GM18951 (cell line): ENCODE measurements at regions not wholly inside any gene's neighbourhood (a gene's known extent, or its start where the extent isn't known, plus 50 kb on each side); places are given as distances from the start of the nearest gene placed in this dataset.
"Not testable (repeated sequence)": the region's sequence is repeated elsewhere in the genome, so short reads cannot be mapped to it uniquely, and the experiment has no call there.

ENCODE experiments used
- POLR2A ChIP-seq: IDR thresholded peaks from 4 replicates; pipeline ENCODE4 v1.6.1; 2011; ENCODE audit warnings: mild to moderate bottlenecking; ENCODE audit not compliant: insufficient read length, insufficient read depth; ENCODE audit errors: extremely low read depth
- in situ Hi-C: fragments of 300-500 bp; cut with MboI; formaldehyde crosslinking; loops from one replicate; pipeline ENCODE4 v1.12.0; 2022; ENCODE audit warnings: low sequenced_read_pairs, mixed read lengths, inconsistent platforms; ENCODE audit not compliant: unreplicated experiment

DNA sequence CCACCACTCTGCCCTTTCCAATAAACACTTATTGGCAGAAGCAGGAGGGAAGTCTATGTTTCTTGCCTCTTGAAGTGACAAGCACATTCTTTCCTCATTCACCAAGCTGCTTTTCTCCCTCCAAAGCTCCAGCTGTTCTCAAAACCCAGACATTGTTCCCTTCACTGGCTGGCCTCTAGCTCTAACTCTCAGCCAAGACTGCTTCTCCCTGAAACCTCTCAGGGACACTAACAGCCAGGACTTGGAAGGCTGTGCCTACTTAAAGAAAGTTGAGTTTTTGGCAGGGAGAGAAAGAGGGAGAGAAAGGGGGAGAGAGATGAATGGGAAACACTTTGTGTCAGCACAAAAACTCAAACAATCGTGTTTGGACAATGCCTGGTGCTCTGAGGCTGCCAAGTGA, 99.5 kb downstream of the COX18 start:
- TF ChIP-seq POLR2A: no peak
- in situ Hi-C loops: no loop called here

DNA sequence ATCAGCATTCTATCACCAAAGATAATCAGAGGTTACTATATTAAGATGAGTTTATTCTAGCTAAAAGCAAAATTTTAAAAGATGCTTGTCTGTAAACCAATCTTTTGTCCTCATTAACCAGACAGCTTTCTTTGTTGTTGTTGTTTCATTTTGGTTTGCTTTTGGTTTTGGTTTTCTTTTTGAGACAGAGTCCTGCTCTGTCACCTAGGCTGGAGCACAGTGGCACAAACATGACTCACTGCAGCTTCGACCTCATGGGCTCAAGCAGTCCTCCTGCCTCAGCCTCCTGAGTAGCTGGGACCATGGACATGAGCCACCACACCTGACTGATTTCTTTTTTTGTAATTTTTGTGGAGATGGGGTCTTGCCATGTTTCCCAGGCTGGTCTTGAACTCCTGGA, 102.9 kb downstream of the COX18 start:
- in situ Hi-C loops: no loop called here
- no peak for TF ChIP-seq POLR2A

DNA sequence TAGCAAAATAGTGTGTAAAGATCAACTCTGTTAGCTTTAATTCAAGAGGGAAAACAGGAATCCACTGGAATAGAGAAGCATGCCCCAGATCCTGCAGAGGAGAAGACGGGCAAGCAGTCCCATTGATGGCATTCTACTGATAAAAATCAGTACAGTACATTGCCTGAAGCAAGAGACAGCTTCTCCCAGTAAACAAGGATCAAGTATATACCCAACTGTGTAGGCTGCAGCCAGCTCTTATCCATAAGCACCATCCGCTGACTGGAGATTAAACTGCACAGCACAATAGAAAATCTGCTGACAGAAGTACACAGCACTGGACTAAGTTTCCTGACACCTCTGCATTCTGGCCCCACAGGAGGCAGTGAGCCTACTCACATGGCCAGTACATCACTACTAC, 110.1 kb downstream of the COX18 start:
- no peak for TF ChIP-seq POLR2A
- in situ Hi-C loops: no loop called here

DNA sequence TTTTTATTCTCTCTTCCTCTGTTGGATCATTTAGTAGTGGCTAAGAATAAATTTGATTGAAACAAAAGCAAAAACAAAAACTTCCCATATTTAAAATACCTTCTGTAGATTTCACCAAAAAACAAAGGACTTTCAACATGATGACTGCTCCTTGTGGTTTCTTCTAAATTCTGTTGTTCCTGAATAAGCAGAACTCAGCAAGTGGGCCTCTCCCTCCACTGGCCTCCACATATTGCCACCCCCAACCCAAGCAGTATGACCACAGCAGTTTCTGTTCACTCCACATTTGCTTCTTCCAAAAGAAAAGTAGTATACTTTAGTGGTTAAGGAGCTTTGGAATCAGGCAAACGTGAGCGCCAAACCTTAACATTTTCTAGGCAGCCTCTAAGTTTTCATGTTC, 114.7 kb downstream of the COX18 start:
- in situ Hi-C loops: no loop called here
- TF ChIP-seq POLR2A: no peak

DNA sequence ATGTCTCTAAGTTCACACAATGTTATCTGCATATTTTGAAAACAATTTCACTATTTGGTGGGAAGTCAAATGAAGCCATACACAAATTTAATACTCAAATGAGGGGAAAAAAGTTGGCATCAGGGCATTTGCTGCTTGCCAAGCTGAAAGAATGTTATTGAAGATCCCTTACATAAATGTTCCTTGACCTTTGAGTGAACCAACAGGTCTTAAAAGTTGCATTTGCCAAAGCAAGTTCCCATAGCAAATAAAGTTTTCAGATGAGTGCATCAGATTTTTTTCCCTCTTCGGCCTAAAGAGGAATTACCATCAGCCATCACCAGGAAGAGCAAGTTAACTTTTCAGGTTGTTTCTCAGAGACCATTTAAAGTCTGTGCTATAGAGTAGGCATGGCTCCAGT, 115.9 kb downstream of the COX18 start:
- in situ Hi-C loops: no loop called here
- no peak for TF ChIP-seq POLR2A

DNA sequence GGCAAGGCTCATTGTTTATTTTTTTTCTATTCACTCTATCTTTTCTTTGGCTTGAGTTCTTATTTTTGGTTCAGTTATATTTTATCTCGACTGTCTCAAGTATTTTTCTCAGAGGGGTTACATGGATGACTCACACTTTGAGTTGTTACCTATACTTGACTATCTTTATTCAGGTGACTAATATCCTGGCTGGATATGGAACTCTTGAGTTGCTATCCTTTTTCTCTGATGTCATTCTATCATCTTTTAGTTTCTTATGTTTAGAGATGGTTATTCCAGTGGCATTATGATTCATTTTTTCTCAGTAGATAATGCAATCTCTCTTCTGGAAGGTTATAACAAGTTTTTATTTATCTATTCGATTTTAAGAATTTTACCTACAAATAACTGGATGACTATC, 117.9 kb downstream of the COX18 start:
- in situ Hi-C loops: no loop called here
- no peak for TF ChIP-seq POLR2A

DNA sequence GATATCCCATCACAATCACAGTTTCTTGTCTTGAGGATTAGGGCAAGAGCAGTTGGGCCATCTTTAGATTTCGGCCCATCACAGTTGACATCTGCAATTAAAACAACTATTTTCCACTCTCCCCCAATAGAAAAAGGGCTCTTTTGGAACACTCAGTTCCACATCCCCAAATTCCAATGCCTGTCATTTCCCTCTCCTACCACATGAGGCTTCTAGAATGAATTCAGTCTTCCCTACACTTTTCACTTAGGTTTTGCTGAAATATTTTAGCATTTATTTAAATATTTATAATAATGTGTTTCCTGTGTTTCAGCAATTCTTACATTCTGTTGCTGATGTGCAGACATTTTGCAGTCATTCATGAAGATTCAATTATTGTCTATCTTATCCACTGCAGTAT, 118.4 kb downstream of the COX18 start:
- in situ Hi-C loops: no loop called here
- TF ChIP-seq POLR2A: no peak

DNA sequence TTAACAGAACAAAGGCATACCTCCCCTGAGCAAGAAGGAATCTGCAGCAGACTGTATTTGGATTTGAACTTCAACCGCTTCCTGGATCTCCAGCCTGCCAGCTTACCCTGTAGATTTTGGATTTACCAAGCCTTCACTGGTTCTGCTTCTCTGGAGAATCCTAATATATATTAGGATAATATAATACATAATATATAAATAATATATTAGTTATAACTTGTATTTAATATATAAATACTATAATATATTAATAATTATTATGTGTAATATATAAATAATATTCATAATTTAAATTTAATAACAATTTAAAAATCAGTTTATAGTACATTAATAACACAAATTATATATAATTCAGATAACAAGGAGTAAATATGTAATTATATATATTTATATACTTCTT, 121.4 kb downstream of the COX18 start:
- TF ChIP-seq POLR2A: no peak
- in situ Hi-C loops: no loop called here

DNA sequence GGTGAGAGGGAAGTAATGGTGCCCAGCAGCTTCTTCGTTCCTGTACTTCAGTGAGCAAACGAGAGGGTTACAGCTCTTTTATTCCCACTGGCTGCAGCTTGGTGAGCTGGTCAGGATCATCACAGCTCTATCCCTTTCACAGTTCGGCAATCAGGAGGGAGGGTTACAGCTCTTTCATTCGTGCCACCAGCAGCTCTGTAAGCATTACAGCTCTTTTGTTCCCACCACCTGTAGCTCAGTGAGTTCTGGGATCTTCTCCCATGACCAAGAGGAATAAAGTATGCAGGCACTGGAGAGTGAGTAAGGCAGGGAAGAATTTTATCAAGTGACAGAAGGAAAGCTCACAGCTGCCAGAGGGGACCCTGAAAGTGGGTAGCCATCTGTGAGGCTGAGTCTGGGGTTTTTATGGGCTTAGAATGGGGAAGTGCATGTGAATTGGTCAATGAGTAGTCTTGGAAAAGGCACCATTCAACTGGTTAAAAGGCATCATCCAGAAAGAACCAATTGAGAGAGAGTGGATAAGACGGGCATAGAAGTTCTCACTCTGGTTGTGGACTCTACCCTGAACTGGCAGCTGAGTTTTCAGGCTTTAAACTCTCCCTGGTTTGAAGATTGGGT, 123.7 kb downstream of the COX18 start:
- no peak for TF ChIP-seq POLR2A
- in situ Hi-C loops: no loop called here

DNA sequence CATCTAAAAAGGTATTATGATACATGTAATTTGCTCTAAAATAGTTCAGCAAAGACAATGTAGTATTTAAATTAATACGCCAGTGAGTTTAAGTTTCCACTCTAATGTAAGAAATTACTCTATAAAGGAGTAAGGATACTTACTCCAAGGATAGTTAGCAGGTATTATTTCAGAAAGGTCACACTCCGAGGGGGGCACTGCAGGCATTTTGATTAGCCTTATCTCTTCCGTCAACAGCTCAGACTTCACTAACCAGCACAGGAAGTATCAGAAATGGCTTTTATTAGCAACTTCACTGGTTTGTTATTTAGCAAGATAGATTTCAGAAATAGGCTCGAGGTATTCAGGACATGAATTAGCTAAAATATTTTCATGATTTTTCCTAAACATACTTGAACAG, 127.0 kb downstream of the COX18 start:
- TF ChIP-seq POLR2A: no peak
- in situ Hi-C loops: no loop called here

DNA sequence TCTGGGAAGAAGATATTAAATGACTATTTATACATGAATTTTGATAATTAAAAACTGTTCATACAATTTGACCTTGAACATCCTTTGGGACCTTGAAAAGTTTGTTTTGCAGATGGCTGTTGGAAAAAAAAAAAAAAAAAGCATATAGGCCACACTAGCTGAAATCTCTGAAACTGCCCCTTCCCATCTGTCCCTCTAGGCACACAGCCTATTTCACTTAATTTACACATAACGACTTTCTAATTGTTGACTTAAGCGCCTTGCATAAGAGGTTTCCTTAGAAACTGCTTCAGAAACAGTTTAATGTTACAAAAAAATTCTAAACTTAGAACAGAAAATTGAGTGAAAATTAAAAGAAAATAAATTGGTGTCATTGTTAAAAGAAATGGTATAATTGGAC, 131.0 kb downstream of the COX18 start:
- in situ Hi-C loops: no loop called here
- TF ChIP-seq POLR2A: no peak

DNA sequence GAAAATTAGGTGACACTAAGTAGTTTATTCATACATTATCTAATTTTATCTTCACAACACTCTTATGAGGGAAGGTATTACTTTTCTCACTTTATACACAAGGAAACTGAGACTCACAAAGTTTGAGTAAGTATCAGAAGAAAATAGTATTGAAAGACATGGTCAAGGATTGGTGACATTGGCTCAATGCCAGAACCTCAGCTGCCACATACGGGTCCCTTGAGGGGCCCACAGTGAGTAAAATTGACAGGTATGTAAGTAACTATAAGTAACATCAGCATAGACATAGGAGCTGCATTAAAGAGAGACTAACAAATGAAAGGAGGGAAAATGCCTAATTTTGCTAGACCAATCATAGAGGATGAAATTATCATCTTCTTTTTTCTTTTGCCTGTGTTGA, 134.1 kb downstream of the COX18 start:
- in situ Hi-C loops: no loop called here
- TF ChIP-seq POLR2A: no peak

DNA sequence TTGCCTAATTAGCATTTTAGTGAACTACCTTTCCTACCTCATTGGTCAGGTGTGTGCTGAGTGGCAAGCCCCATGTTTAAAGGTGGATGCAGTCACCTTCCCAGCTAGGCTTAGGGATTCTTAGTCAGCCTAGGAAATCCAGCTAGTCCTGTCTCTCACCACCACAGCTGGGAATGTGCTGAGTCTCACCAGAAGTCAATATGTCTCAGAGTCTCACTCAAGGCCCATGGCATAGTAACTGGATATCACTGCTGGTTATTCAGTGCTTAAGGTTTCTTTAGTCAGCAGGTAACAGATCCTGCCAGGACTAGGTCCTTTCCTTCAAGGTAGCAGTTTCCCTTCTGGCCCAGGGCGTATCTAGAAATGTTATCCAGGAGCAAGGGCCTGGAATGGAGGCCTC, 136.5 kb downstream of the COX18 start:
- TF ChIP-seq POLR2A: no peak
- in situ Hi-C loops: no loop called here

DNA sequence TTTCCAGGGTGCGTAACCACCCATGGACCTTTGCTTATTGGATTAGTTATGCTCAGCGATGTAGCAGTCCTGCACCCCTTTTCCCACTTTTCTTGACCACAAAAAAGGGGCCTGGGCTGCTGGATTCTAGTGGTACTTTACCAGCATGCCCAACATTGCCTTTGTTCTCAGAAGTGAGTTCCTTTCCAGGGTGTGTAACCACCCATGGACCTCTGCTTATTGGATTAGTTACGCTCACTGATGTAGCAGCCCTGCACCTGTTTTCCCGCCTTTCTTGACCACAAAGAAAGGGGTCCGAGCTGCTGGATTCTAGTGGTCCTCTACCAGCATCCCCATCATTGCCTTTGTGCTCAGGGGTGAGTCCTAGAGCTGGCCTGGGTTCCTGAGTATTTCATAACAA, 138.2 kb downstream of the COX18 start:
- in situ Hi-C loops: no loop called here
- no peak for TF ChIP-seq POLR2A

DNA sequence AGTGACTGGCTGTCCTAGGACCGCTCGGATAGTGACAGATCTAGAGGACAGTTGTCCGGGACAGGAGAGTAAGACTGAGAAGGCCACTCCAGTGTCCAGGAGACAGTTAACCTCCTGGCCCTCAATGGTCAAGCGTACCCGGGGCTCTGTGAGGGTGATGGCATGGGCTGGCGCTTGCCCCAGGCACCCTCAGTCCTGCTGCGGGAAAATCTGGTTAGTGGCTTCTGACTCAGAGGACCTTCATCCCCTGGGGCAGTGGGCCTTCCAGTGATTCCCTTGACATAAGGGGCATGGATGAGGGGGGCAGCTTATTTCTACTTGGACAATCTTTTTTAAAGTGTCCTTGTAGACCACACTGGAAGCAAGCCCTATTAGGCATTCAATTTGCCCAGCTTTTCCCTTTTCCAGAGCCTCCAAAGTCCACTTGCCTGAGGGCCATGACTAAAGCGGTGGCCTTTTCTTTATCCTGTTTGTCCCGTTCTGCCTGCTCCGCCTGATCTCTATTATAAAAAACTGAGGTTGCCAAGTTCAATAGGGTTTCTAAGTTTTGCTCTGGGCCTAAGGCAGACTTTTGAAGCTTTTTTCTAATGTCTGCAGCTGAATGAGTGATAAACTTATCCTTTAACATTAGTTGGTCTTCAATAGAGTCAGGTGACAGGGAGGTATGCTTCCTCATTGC, 139.8 kb downstream of the COX18 start:
- in situ Hi-C loops: not testable (repeated sequence)
